ENCODE measurements at regions not wholly inside any gene's neighbourhood (a gene's known extent, or its start where the extent isn't known, plus 50 kb on each side); places are given as distances from the start of the nearest gene placed in this dataset.

DNA sequence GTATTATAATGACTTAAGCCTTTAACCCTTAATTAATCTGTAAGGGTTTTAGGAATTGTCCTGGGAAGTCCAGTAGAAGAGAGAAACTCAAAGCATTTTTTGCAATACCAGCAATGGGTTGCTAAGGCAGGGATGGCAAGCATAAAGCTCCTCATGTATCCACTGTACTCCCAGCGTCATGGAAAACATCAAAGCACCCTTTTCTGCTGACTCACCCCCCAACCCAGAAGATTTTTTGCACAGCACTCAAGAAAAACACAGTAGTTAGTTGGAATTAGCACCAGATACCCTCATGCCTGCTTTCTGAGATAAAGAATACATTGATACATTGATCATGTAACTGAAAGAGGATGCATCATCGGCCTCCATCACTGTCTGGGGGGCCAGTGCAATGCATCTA lies 199.1 kb upstream of the CNOT2 start:
- Mint-ChIP-seq H3K9me3 (ENCODE audit: unreplicated experiment) (no peaks in the 10 kb centered on the region), H3K4me3 (ENCODE audit: unreplicated experiment) (no peak overlapping the region), H3K4me1 (ENCODE audit: low read depth, unreplicated experiment) (no peaks in the 10 kb centered on the region), H3K36me3 (ENCODE audit: unreplicated experiment) (no peaks in the 10 kb centered on the region), H3K27ac (ENCODE audit: unreplicated experiment) (no peak overlapping the region), H3K27me3 (ENCODE audit: unreplicated experiment) (peaks cover 1% of the 10 kb centered on the region)
- no peak for DNase-seq
- TF ChIP-seq CTCF (IDR thresholded peaks at IDR 0.05; ENCODE audit: partially characterized antibody, unreplicated experiment), result no peak

- no peak for TF ChIP-seq CTCF (IDR thresholded peaks at IDR 0.05; ENCODE audit: partially characterized antibody, unreplicated experiment)
- DNase-seq, result no peak
- Mint-ChIP-seq H3K4me3 (ENCODE audit: unreplicated experiment) (no peak overlapping the region), H3K27me3 (ENCODE audit: unreplicated experiment) (peaks cover 1% of the 10 kb centered on the region), H3K27ac (ENCODE audit: unreplicated experiment) (no peak overlapping the region), H3K9me3 (ENCODE audit: unreplicated experiment) (no peaks in the 10 kb centered on the region), H3K4me1 (ENCODE audit: low read depth, unreplicated experiment) (no peaks in the 10 kb centered on the region), H3K36me3 (ENCODE audit: unreplicated experiment) (no peaks in the 10 kb centered on the region)
Measured at GRCh38 chr12:70045036-70045435, 198.2 kb upstream of the CNOT2 start.

DNA sequence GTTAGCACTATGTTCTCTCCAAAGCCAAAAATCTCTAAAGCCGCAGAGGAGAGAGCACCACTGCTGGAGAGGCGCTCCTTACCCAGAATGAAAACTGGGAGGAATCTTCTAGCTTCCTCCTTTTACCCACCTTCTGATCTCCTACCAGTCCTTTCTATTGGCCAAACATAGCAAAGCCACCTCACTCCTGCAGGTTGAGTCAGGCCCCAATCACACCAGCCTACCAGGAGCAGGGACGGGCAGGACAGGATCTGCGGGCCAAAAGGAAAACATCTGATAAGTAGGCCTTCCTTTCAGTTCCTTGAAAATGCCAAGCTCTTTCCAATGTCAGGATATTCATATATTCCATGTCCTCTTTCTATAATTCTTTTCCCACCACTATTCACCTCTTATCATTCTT lies 197.7 kb upstream of the CNOT2 start:
- H3K27me3 Mint-ChIP-seq (ENCODE audit: unreplicated experiment), result peaks cover 1% of the 10 kb centered on the region
- no peak for DNase-seq
- H3K36me3 Mint-ChIP-seq (ENCODE audit: unreplicated experiment), result no peaks in the 10 kb centered on the region
- H3K4me1 Mint-ChIP-seq (ENCODE audit: low read depth, unreplicated experiment), result no peaks in the 10 kb centered on the region
- no peak overlapping the region for H3K4me3 Mint-ChIP-seq (ENCODE audit: unreplicated experiment)
- TF ChIP-seq CTCF (IDR thresholded peaks at IDR 0.05; ENCODE audit: partially characterized antibody, unreplicated experiment), result no peak
- H3K9me3 Mint-ChIP-seq (ENCODE audit: unreplicated experiment), result no peaks in the 10 kb centered on the region
- no peak overlapping the region for H3K27ac Mint-ChIP-seq (ENCODE audit: unreplicated experiment)

DNA sequence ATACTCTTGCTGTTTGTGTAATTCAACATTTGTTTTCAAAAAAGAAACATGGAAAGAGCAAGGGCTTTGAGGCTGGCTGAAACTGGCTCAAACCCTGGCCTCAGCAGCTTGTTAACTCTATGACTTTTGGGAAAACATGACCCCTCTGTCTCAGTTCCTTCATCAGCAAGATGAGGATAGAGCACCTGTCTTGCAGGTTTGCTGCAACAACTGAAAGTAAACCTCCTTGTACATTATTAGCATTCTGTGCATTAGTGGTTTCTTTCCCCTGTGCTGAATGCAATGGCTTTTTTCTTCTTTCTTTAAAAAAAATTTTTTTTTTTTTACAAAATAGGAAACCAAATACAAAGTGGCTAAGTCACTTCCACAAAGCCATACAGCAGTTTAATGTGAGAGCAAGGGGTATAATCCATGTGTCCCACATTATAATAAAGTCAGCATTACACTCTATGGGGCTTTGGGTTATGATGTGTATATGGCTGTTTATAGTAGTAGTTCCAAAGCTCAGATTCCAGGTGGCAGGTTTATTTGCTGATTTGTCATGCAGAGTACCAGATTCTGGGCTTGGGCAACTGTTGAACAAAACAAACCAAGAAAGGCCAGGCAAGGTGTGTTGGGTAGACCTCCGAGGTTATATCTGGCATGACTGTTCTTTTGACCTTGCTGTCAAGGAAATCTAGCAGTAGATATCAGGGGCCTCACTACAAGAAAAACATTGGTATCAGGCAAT lies 194.5 kb upstream of the CNOT2 start:
- Mint-ChIP-seq H3K9me3 (ENCODE audit: unreplicated experiment) (no peaks in the 10 kb centered on the region), H3K27me3 (ENCODE audit: unreplicated experiment) (peaks cover 1% of the 10 kb centered on the region), H3K4me3 (ENCODE audit: unreplicated experiment) (no peak overlapping the region), H3K4me1 (ENCODE audit: low read depth, unreplicated experiment) (no peaks in the 10 kb centered on the region), H3K27ac (ENCODE audit: unreplicated experiment) (no peak overlapping the region), H3K36me3 (ENCODE audit: unreplicated experiment) (no peaks in the 10 kb centered on the region)
- TF ChIP-seq CTCF (IDR thresholded peaks at IDR 0.05; ENCODE audit: partially characterized antibody, unreplicated experiment), result no peak
- no peak for DNase-seq

- no peak for DNase-seq
Measured at GRCh38 chr12:70049596-70050360, 193.5 kb upstream of the CNOT2 start.

More at GRCh38 chr12:70049596-70050360, 193.5 kb upstream of the CNOT2 start:
- Mint-ChIP-seq H3K4me3 (ENCODE audit: unreplicated experiment) (no peak overlapping the region), H3K27ac (ENCODE audit: unreplicated experiment) (no peak overlapping the region), H3K36me3 (ENCODE audit: unreplicated experiment) (no peaks in the 10 kb centered on the region), H3K9me3 (ENCODE audit: unreplicated experiment) (no peaks in the 10 kb centered on the region), H3K27me3 (ENCODE audit: unreplicated experiment) (peaks cover 1% of the 10 kb centered on the region), H3K4me1 (ENCODE audit: low read depth, unreplicated experiment) (no peaks in the 10 kb centered on the region)
- no peak for TF ChIP-seq CTCF (IDR thresholded peaks at IDR 0.05; ENCODE audit: partially characterized antibody, unreplicated experiment)

Data from glutamatergic neuron (in vitro differentiated cells).